NB4 (cell line): ENCODE measurements at regions not wholly inside any gene's neighbourhood (a gene's known extent, or its start where the extent isn't known, plus 50 kb on each side); places are given as distances from the start of the nearest gene placed in this dataset.

ENCODE experiments used
- MYC ChIP-seq: IDR thresholded peaks from 2 replicates; pipeline ENCODE4 v1.6.1; 2011; ENCODE audit warnings: low read depth, low read length
- POLR2A ChIP-seq: IDR thresholded peaks from 2 replicates; pipeline ENCODE4 v1.6.1; 2011; ENCODE audit warnings: mild to moderate bottlenecking; ENCODE audit not compliant: insufficient read length; ENCODE audit errors: extremely low read depth
- TF ChIP-seq, protein P1 (sequence below): IDR thresholded peaks from one replicate; pipeline ENCODE4 v1.5.1; 2012; ENCODE audit warnings: low read depth, low read length

DNA sequence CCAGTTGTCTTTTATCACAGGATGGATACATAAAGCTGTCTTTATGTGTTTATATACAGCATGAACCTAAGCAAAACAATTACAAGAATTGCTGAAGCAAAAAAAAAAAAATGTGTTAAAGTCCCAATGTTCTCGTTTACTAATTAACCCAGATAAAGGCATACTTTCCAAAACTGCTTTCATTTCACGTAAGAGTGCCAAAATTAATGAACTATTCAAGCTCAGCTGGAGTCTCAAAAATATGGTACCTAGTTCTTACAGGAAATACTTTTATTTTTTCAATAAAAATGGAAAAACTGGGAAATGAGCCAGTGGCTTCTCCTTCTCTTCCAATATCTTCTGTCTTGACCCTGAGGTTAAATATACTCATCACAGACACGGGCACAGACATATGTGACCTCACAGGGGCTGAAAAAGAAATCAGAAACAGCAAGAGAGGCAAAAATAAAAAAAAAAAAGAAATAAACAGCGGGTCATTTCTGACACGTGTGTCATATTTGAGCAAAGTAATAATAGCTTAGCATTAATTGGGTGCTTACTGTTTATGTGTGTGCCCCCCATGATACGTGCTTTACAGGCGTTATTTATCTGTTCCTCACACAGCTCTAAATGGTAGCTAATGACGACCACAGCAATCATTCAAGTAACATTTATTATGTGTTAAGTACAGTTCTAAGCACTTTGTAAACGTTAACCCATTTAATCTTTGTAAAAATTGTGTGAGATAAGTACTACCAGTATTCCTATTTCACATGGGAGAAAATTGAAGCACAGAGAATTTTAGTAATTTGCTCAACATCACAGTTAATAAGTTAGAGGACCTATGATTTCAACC, 158.0 kb upstream of the MMADHC start:
- TF ChIP-seq, protein P1, sequence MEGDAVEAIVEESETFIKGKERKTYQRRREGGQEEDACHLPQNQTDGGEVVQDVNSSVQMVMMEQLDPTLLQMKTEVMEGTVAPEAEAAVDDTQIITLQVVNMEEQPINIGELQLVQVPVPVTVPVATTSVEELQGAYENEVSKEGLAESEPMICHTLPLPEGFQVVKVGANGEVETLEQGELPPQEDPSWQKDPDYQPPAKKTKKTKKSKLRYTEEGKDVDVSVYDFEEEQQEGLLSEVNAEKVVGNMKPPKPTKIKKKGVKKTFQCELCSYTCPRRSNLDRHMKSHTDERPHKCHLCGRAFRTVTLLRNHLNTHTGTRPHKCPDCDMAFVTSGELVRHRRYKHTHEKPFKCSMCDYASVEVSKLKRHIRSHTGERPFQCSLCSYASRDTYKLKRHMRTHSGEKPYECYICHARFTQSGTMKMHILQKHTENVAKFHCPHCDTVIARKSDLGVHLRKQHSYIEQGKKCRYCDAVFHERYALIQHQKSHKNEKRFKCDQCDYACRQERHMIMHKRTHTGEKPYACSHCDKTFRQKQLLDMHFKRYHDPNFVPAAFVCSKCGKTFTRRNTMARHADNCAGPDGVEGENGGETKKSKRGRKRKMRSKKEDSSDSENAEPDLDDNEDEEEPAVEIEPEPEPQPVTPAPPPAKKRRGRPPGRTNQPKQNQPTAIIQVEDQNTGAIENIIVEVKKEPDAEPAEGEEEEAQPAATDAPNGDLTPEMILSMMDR, result no peak
- TF ChIP-seq POLR2A, result no peak
- TF ChIP-seq MYC, result no peak
